ENCODE measurements at regions not wholly inside any gene's neighbourhood (a gene's known extent, or its start where the extent isn't known, plus 50 kb on each side); places are given as distances from the start of the nearest gene placed in this dataset.
A peak's percentile ranks its signal among the peaks of the same experiment; 100 is the strongest.

DNA sequence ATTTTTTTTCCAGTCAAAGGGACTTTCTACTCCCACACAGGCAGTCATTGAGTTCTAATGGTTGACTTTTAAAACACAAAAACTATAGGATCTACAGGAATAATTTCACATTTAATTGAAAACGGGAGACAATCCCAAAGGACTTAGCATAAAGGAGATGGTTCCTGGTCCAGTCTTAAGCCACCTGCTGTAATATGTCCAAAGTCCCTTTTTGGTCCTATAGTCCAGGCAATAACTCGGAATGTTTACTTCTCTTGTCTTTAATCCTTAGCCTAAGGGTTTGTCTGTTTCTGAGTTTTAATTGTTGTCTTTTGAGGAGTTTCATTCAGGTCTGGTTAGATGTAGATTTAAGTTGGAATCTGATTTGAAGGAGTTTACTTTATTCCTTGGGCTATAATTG is 184.9 kb downstream of the BAMBI start:
- Mint-ChIP-seq H3K36me3 (ENCODE audit: low read depth) (peaks cover 9% of the 10 kb centered on the region), H3K4me3 (no peak overlapping the region), H3K4me1 (peaks cover 5% of the 10 kb centered on the region), H3K27me3 (ENCODE audit: low read depth) (peaks cover 13% of the 10 kb centered on the region), H3K27ac (no peak overlapping the region), H3K9me3 (peaks cover 10% of the 10 kb centered on the region)
- no peak for TF ChIP-seq CTCF (IDR thresholded peaks at IDR 0.05; ENCODE audit: unreplicated experiment in 3 of 3)

- TF ChIP-seq CTCF (IDR thresholded peaks at IDR 0.05; ENCODE audit: unreplicated experiment in 3 of 3): no peak
- Mint-ChIP-seq H3K4me3 (no peak overlapping the region), H3K9me3 (no peaks in the 10 kb centered on the region), H3K27me3 (ENCODE audit: low read depth) (peaks cover 9% of the 10 kb centered on the region), H3K4me1 (no peaks in the 10 kb centered on the region), H3K36me3 (ENCODE audit: low read depth) (no peaks in the 10 kb centered on the region), H3K27ac (no peak overlapping the region)
Observed at GRCh38 chr10:28869606-28870201, 192.4 kb downstream of the BAMBI start.

DNA sequence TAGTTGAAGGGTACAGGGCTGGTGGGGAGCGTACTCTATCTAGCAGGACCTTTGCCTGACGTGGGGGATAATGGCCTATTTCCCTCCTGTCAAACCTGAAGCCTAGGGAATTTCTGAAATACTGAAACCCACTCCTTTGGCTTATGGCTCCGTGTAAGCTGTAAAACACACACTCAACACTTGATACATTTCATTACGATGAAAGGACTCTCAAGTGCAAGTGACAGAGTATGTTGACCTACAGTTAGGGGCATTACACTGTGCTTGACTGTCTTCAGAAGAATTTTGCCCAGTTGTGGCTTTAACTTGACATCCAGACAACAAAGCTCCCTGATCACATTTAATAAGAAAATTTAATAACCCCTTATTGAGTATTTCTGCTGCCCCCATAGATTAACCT is 194.3 kb downstream of the BAMBI start:
- peaks cover 20% of the 10 kb centered on the region for H3K27me3 Mint-ChIP-seq (ENCODE audit: low read depth)
- H3K4me1 Mint-ChIP-seq: peaks cover 7% of the 10 kb centered on the region
- H3K9me3 Mint-ChIP-seq: no peaks in the 10 kb centered on the region
- H3K27ac Mint-ChIP-seq: no peak overlapping the region
- H3K4me3 Mint-ChIP-seq: no peak overlapping the region
- no peaks in the 10 kb centered on the region for H3K36me3 Mint-ChIP-seq (ENCODE audit: low read depth)
- TF ChIP-seq CTCF (IDR thresholded peaks at IDR 0.05; ENCODE audit: unreplicated experiment in 3 of 3): no peak

DNA sequence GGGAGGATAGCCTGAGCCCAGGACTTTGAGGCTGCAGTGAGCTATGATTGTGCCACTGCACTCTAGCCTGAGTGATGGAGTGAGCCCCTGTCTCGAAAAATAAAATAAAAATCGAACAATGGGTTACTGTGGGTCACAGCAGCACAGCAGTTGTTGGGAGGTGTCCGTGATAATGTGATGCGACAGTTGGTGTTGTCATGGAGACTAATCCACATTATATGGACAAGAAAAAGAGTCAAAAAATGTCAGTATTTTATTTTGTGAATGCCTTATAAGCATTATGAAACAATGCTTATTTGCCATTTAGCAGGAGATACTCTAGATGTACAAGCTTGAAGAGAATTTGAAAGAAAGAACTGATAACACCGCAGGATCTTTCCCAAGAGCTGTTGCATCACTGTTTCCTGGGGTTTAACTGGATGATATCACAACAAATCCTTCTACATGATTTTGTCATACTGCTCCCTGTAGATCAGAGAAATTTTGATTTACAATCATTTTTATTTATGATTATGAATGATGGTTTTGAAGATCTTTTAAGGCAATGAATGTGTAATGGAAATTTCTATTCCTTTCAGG is 195.4 kb downstream of the BAMBI start:
- no peak overlapping the region for H3K27ac Mint-ChIP-seq
- H3K4me1 Mint-ChIP-seq: peaks cover 7% of the 10 kb centered on the region
- H3K9me3 Mint-ChIP-seq: no peaks in the 10 kb centered on the region

DNA sequence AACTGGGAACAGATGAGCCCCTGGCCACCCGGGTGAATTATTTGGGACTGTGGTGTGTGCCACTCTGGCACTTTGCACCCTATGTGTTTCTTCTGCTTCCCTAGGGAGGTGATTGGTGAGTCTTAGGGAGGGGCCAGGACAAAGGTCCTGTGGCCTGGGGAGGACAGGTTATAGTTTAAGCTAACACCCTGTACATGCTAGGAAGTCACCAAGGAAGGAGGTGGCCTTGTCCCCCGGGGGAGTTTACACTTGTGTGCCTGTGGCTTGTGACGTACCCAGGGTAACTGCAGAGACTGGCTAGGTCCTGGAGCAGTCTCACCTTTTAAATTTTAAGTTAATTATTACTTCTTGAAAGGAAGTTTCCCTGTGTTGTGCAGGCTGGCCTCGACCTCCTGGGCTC is 196.2 kb downstream of the BAMBI start:
- H3K4me1 Mint-ChIP-seq: peaks cover 12% of the 10 kb centered on the region
- no peaks in the 10 kb centered on the region for H3K9me3 Mint-ChIP-seq
- peak overlapping the region in 1 of 3 experiments; percentile 50 for H3K27ac Mint-ChIP-seq

More for the DNA sequence above, 195.4 kb downstream of the BAMBI start:
- Mint-ChIP-seq H3K4me3 (no peak overlapping the region), H3K36me3 (ENCODE audit: low read depth) (no peaks in the 10 kb centered on the region), H3K27me3 (ENCODE audit: low read depth) (peaks cover 20% of the 10 kb centered on the region)
- TF ChIP-seq CTCF (IDR thresholded peaks at IDR 0.05; ENCODE audit: unreplicated experiment in 3 of 3): no peak

More for the DNA sequence above, 196.2 kb downstream of the BAMBI start:
- peaks cover 20% of the 10 kb centered on the region for H3K27me3 Mint-ChIP-seq (ENCODE audit: low read depth)
- H3K4me3 Mint-ChIP-seq: no peak overlapping the region
- TF ChIP-seq CTCF (IDR thresholded peaks at IDR 0.05; ENCODE audit: unreplicated experiment in 3 of 3): no peak
- H3K36me3 Mint-ChIP-seq (ENCODE audit: low read depth): no peaks in the 10 kb centered on the region

Data from nephron (organoid).